ENCODE measurements at regions not wholly inside any gene's neighbourhood (a gene's known extent, or its start where the extent isn't known, plus 50 kb on each side); places are given as distances from the start of the nearest gene placed in this dataset.

- H3K27me3 ChIP-seq = no peaks in the 10 kb centered on the region
- H3K36me3 ChIP-seq = no peaks in the 10 kb centered on the region
- DNase-seq (no peak), ATAC-seq (no peak)
- no peak overlapping the region for H3K4me3 ChIP-seq
- no peak overlapping the region for H3K27ac ChIP-seq
- H3K4me1 ChIP-seq = peaks cover 0 to 8% (median 0%) of the 10 kb centered on the region in 9 donors
- intact Hi-C loops (cut with DNase I) = no loop called here
- H3K9me3 ChIP-seq = peaks cover 0 to 8% (median 0%) of the 10 kb centered on the region in 11 donors
- no peak for TF ChIP-seq CTCF (IDR thresholded peaks at IDR 0.05)
- 97 to 98% methylated on average over 1 of the region's 1 CpG for WGBS, 2 donors
These were observed 193.3 kb upstream of the PGRMC2 start for GRCh38 chr4:128480945-128481344.

DNA sequence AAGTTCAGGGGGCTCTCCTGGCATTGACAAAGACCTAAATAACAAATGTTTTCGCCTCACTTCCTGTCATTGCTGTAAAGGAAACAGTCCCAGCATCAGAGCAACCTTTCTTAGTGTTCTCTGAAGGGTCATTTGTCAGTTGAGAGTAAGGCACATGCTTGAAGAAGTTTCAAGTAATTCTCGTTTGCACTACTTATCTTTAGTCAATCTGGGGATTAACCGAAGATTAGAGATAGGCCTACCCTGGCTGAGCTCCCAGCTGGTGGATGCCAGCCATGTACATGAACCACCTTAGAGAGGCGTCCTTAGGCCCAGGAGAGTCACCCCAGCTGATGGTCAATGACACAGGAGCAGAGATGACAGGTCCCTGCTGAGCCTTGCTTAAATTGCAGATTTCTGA lies 189.9 kb upstream of the PGRMC2 start:
- intact Hi-C loops (cut with DNase I) = no loop called here
- no peak overlapping the region for H3K4me3 ChIP-seq
- 58 to 66% methylated on average over 4 of the region's 4 CpGs for WGBS, 2 donors

GRCh38 chr4:128475597-128475996 lies 188.0 kb upstream of the PGRMC2 start:
- no peak for TF ChIP-seq CTCF (IDR thresholded peaks at IDR 0.05)
- no peak for ATAC-seq
- H3K27ac ChIP-seq = no peak overlapping the region
- H3K9me3 ChIP-seq = no peaks in the 10 kb centered on the region
- 96 to 98% methylated on average over 1 of the region's 1 CpG for WGBS, 2 donors
- no peaks in the 10 kb centered on the region for H3K27me3 ChIP-seq
- intact Hi-C loops (cut with DNase I) = no loop called here
- no peak for DNase-seq
- no peaks in the 10 kb centered on the region for H3K36me3 ChIP-seq
- H3K4me1 ChIP-seq = peaks cover 0 to 5% (median 0%) of the 10 kb centered on the region in 9 donors
- H3K4me3 ChIP-seq = no peak overlapping the region

More for the DNA sequence above, 189.9 kb upstream of the PGRMC2 start:
- Histone ChIP-seq H3K27ac (no peak overlapping the region), H3K4me1 (no peaks in the 10 kb centered on the region), H3K9me3 (peaks cover 0 to 8% (median 0%) of the 10 kb centered on the region in 11 donors), H3K36me3 (no peaks in the 10 kb centered on the region), H3K27me3 (no peaks in the 10 kb centered on the region)
- DNase-seq (no peak), ATAC-seq (no peak)
- TF ChIP-seq CTCF (IDR thresholded peaks at IDR 0.05) = no peak

DNA sequence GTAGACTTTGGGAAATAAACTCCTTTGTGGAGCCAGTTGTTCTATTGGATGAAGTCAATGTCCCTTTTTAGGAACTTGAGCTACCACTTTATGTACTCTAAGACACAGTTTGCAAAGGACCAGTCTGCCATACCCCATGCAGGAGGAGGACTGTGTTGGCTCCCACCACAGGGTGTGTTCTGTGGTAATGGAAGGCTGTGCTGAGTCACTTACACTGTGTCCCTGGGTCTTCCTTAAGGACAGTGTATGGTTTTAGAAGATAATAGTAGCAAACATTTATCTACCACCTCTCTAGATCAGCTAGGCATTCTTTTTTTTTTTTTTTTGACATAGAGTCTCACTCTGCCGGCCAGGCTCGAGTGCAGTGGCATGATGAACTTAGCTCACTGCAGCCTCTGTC lies 184.0 kb upstream of the PGRMC2 start:
- TF ChIP-seq CTCF (IDR thresholded peaks at IDR 0.05) = no peak
- no peaks in the 10 kb centered on the region for H3K9me3 ChIP-seq
- DNase-seq = no peak
- H3K27ac ChIP-seq = no peak overlapping the region
- H3K4me3 ChIP-seq = no peak overlapping the region
- 100% methylated on average over 2 of the region's 2 CpGs for WGBS, 2 donors
- peaks cover 0 to 25% (median 9%) of the 10 kb centered on the region in 9 donors for H3K4me1 ChIP-seq
- intact Hi-C loops (cut with DNase I) = no loop called here
- no peak for ATAC-seq
- H3K27me3 ChIP-seq = no peaks in the 10 kb centered on the region
- no peaks in the 10 kb centered on the region for H3K36me3 ChIP-seq

Data from heart right ventricle (tissue), 16 donors.